HuH-7.5 (cell line): ENCODE measurements at regions not wholly inside any gene's neighbourhood (a gene's known extent, or its start where the extent isn't known, plus 50 kb on each side); places are given as distances from the start of the nearest gene placed in this dataset.

Experiments
- DNase-seq: peaks from one replicate; pipeline ENCODE4 v3.0.0; 2011; ENCODE audit warnings: low spot score

GRCh38 chr6:29884261-29884660, 56.6 kb downstream of the HLA-G start:
- DNase-seq, result no peak

GRCh38 chr6:29886701-29887100, 55.6 kb upstream of the HLA-A start:
- no peak for DNase-seq

GRCh38 chr6:29887330-29887818, 55.0 kb upstream of the HLA-A start:
- DNase-seq, result no peak

- peak; percentile 15 for DNase-seq
Observed at GRCh38 chr6:29887819-29888776, 54.2 kb upstream of the HLA-A start.
